ENCODE measurements at regions not wholly inside any gene's neighbourhood (a gene's known extent, or its start where the extent isn't known, plus 50 kb on each side); places are given as distances from the start of the nearest gene placed in this dataset.
"Not testable (repeated sequence)": the region's sequence is repeated elsewhere in the genome, so short reads cannot be mapped to it uniquely, and the experiment has no call there.

DNA sequence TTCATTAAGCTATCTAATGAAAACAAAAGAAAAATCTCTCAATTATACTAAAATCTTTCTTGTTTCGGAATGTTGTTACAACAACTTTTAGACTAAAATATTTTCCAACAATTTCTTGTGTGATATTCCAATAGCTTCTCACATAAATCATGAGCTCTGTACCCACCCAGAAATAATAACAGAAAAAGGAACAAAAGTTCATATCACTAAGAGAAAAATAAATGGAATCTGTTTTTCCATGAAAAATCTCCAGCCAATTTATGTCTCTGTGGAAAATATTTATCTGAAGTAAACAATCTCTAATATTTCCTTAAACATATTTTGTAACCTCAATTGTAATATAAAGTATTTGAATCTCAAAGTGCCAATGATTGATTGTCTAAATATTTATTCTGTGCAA is 628.6 kb upstream of the ANKRD30A start:
- no peak for DNase-seq (ENCODE audit: low spot score)
- FAIRE-seq, result no peak

GRCh38 chr10:36494371-36494770 is 631.0 kb upstream of the ANKRD30A start:
- DNase-seq (ENCODE audit: low spot score) (peak; percentile 8), FAIRE-seq (no peak)

GRCh38 chr10:36493516-36493880 is 631.9 kb upstream of the ANKRD30A start:
- no peak for FAIRE-seq
- DNase-seq (ENCODE audit: low spot score), result no peak

- DNase-seq (ENCODE audit: low spot score) (no peak), FAIRE-seq (no peak)
Observed at GRCh38 chr10:36492590-36493515, 632.5 kb upstream of the ANKRD30A start.

- DNase-seq (ENCODE audit: low spot score) (no peak), FAIRE-seq (no peak)
Observed at GRCh38 chr10:36491926-36492325, 633.5 kb upstream of the ANKRD30A start.

GRCh38 chr10:36489611-36490228 is 635.7 kb upstream of the ANKRD30A start:
- no peak for FAIRE-seq

GRCh38 chr10:36489181-36489580 is 636.2 kb upstream of the ANKRD30A start:
- no peak for DNase-seq (ENCODE audit: low spot score)

More at GRCh38 chr10:36489611-36490228, 635.7 kb upstream of the ANKRD30A start:
- no peak for DNase-seq (ENCODE audit: low spot score)

GRCh38 chr10:36488579-36488978 is 636.8 kb upstream of the ANKRD30A start:
- FAIRE-seq, result no peak
- no peak for DNase-seq (ENCODE audit: low spot score)

More at GRCh38 chr10:36489181-36489580, 636.2 kb upstream of the ANKRD30A start:
- FAIRE-seq, result no peak

- no peak for DNase-seq (ENCODE audit: low spot score)
- FAIRE-seq, result no peak
Observed at GRCh38 chr10:36479073-36479472, 646.3 kb upstream of the ANKRD30A start.

DNA sequence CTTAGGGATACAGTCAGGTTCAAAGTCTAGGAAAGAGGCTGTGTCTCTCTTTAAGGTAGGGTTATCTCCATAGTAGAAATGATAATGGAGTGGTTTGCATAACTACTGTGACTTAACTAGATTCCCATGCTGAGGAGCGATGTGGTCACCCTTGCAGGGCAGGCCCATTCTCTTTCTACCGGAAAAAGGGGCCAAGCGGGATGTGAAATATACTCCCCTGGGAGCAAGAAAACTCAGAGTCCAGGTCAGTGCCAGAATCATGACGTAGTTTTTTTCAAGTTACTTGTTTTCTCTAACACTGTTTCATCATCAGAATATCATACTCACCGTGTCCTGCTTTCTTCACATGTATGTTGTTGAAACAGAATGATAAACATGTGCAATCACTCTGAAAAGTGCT is 649.0 kb upstream of the ANKRD30A start:
- FAIRE-seq (no peak), DNase-seq (ENCODE audit: low spot score) (no peak)

DNA sequence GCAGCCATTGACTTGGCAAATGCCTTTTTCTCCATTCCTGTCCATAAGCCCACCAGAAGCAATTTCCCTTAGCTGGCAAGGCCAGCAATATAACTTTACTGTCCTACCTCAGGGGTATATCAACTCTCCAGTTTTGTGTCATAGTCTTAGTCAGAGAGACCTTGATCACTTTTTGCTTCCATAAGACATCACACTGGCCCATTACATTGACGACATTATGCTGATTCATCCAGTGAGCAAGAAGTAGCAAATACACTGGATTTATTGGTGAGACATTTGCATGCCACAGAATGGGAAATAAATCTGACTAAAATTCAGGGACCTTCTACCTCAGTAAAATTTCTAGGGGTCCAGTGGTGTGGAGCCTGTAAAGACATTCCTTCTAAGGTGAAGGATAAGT is 649.7 kb upstream of the ANKRD30A start:
- FAIRE-seq (no peak), DNase-seq (ENCODE audit: low spot score) (no peak)

DNA sequence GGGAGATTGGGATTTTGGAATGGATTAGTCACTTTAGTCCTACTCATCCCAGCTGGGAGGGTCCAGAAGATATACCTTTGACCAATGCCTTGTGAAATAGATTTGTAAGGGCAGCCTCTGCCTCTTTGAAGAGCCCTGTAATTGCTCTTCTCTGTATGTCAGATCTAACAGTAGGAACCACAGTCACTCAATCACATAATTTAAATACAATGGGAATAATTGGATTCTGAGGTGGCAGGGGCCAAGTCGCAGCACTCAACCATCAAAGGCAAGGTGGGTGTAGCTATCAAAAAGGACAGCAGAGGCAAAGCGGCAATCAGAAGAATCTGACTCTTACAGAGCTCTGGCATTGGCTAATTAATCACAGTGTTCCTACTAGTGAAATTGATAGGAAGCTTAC is 650.9 kb upstream of the ANKRD30A start:
- no peak for FAIRE-seq

GRCh38 chr10:36473122-36473521 is 652.3 kb upstream of the ANKRD30A start:
- FAIRE-seq (no peak), DNase-seq (ENCODE audit: low spot score) (no peak)

More for the DNA sequence above, 650.9 kb upstream of the ANKRD30A start:
- DNase-seq (ENCODE audit: low spot score), result no peak

GRCh38 chr10:36469585-36469984 is 655.8 kb upstream of the ANKRD30A start:
- no peak for FAIRE-seq

DNA sequence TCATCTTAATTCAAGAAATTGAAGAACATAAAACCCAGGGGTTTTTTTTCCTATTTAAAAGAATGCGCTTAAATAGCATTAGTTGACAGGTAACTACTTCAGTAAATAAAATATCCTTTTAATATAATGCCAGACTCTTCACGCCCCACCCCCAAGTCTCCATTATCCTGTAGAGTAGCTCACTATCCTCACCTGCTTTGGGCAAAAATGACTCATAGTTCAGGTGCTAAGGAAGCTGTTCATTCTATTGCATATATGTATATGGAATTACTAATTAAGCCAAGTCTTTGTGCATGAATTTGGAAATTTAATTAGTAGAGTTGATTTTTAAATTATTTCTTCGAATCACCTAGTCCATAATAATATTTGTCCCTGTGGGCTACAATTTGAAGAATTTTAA is 656.8 kb upstream of the ANKRD30A start:
- no peak for DNase-seq (ENCODE audit: low spot score)
- no peak for FAIRE-seq

More at GRCh38 chr10:36469585-36469984, 655.8 kb upstream of the ANKRD30A start:
- no peak for DNase-seq (ENCODE audit: low spot score)

DNA sequence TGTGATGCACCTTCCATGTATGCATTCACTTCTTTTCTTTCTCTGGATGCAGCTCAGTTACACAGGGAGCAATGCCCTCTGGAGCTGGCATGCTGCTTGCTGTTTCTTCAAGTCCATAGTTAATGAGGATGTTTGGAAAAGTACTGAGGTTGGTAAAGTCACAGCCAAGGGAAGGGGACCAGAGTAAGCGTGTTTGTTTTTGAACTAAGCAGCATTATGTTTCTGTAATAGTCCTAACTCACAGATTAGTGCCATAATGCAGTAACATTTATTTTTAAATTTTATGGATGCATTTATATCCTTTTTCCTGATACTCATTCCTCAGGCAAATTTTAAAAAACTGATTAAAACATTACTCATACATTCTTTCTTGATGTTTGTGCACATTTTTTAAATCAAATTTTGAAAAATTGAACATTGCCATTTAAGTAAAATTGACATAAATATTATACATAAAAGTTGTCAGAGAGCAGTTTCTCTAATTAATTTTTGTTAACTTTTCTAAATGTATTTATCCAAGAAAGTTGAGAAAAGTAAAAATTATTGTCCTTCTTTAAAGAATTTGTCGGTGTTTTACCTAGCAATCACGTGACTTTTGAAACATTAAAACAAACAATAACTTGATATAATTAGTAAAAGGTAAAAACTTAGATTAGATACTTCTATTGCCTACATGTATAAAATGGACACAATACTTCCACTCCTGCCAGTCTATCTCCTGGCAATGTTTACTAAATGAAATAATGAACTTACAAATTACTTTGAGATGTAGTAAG is 659.6 kb upstream of the ANKRD30A start:
- DNase-seq (ENCODE audit: low spot score), result no peak
- no peak for FAIRE-seq

DNA sequence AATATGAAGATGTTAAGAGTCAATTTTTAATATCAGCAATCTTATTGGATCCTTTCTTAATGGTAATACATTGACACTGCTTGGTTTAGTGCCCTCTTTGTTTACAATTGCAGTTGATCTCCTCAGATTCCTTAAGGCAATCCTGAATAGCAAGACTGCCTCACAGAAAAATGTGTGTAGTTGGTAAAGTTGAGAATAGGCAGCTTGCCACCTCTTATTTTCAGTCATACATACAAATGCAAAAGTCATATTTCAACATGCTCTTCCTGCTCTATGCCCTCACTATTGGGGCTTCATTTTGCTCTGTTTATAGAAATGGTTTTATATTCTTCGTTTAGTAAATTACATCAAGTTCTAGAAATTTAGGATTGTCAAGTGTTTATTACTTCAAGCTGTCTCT is 661.1 kb upstream of the ANKRD30A start:
- FAIRE-seq (no peak), DNase-seq (ENCODE audit: low spot score) (no peak)

DNA sequence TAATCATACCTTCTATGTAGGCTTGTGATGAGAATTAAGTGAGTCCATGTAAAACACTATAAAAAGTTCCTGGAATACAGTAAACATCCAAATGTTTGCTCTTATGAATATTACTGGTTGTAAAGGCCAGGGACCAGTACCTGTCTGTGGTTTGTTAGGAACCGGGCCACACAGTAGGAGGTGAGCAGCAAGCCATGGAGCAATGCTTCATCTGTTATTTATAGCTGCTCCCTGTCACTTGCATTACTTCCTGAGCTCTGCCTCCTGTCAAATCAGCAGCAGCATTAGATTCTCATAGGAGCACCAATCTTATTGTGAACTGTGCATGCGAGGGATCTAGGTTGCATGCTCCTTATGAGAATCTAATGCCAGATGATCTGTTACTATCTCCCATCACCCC is 662.0 kb upstream of the ANKRD30A start:
- DNase-seq (ENCODE audit: low spot score), result no peak
- FAIRE-seq, result no peak

DNA sequence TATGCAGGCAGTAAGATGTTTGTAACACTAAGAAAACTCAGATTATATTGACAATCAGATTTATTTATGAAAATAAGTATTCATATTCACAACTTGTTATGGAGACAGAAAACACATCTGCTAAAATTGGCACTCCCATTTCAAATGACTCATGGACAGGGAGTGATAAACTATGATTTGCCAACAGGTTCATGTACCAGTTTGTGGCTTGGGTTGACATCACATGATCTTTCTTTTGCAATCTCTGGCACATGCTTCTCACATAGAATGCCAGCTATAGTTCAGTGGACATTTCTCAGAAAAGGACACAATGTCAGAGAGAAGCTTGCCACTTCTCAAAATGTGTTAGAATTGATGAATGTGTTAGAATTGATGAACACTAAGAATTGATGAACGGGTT is 663.2 kb upstream of the ANKRD30A start:
- no peak for DNase-seq (ENCODE audit: low spot score)
- no peak for FAIRE-seq

DNA sequence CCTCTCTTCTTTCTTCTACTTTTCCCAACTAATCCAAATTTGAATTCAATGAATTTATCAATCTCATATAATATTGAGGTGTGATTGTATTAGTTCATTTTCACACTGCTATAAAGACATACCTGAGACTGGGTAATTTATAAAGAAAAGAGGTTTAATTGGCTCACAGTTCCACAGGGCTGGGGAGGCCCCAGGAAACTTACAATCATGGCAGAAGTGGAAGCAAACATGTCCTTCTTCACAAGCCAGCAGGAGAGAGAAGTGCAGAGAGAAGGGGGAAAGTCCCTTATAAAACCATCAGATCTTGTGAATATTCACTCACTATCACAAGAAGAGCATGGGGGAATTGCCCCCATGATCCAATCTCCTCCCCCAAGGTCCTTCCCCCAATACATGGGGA is 667.0 kb upstream of the ANKRD30A start:
- not testable (repeated sequence) for DNase-seq (ENCODE audit: low spot score); FAIRE-seq

GRCh38 chr10:36457751-36458150 is 667.6 kb upstream of the ANKRD30A start:
- no peak for FAIRE-seq
- DNase-seq (ENCODE audit: low spot score), result no peak
